Activated B cell treated with CpG ODN at 0.5 μM for 24 hours (primary cell): ENCODE measurements at regions not wholly inside any gene's neighbourhood (a gene's known extent, or its start where the extent isn't known, plus 50 kb on each side); places are given as distances from the start of the nearest gene placed in this dataset.

Experiments used
- ATAC-seq: fragments of 200-7000 bp; cut with Tn5 transposase; one replicate; pipeline ENCODE4 v1.10.0; 2021; ENCODE audit warnings: low read depth, mild to moderate bottlenecking, moderate library complexity
- CTCF ChIA-PET: fragments of 350-600 bp; sonication (Branson Sonifier 250); formaldehyde crosslinking; loops from one replicate; lab custom pipeline; 2021; ENCODE audit warnings: antibody characterized with exemption; lab: Charles Lee
- POLR2A ChIA-PET: fragments of 350-600 bp; sonication (Branson Sonifier 250); formaldehyde crosslinking; loops from one replicate; lab custom pipeline; 2021; ENCODE audit warnings: antibody characterized with exemption; lab: Charles Lee
- DNase-seq: peaks from one replicate; pipeline ENCODE4 v3.0.0; 2022
- H3K27ac Mint-ChIP-seq: one replicate; pipeline ENCODE4 v1.8.0; 2020; ENCODE audit warnings: mixed read lengths
- H3K27me3 Mint-ChIP-seq: one replicate; pipeline ENCODE4 v1.8.0; 2021; ENCODE audit warnings: mixed read lengths
- H3K36me3 Mint-ChIP-seq: one replicate; pipeline ENCODE4 v1.8.0; 2021; ENCODE audit warnings: low read depth, mixed read lengths
- H3K4me1 Mint-ChIP-seq: one replicate; pipeline ENCODE4 v1.8.0; 2021; ENCODE audit warnings: mixed read lengths
- H3K4me3 Mint-ChIP-seq: one replicate; pipeline ENCODE4 v1.8.0; 2020; ENCODE audit warnings: mild to moderate bottlenecking, mixed read lengths
- H3K9me3 Mint-ChIP-seq: one replicate; pipeline ENCODE4 v1.8.0; 2020; ENCODE audit warnings: mixed read lengths
- intact Hi-C: fragments of 100-400 bp; cut with micrococcal nuclease; formaldehyde crosslinking; loops from one replicate; pipeline ENCODE4 v1.15.1; 2024
- TF ChIP-seq, protein P1 (sequence below): fragments of 200-600 bp; IDR thresholded peaks from one replicate; pipeline ENCODE4 v1.8.0; 2022; ENCODE audit warnings: antibody characterized with exemption, mild to moderate bottlenecking

DNA sequence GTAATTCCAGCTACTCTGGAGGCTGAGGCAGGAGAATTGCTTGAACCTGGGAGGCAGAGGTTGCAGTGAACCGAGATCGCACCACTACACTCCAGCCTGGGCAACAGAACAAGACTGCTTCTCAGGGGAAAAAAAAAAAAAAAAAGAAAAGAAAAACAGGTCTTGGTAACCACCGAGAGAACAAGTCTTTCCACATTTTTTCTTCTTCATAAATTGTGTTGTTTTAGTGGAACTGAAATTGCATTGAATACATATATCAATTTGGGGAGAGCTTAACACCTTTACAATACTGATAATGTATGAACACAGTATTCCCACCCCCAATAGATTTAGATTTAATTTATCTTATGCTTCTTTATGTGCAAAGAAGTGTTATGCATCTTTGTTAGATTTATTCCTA is 70.0 kb upstream of the PLEKHG1 start:
- Mint-ChIP-seq H3K9me3 (no peaks in the 10 kb centered on the region), H3K27me3 (peaks cover 4% of the 10 kb centered on the region), H3K4me3 (no peak overlapping the region), H3K27ac (no peak overlapping the region), H3K4me1 (peaks cover 7% of the 10 kb centered on the region), H3K36me3 (no peaks in the 10 kb centered on the region)
- DNase-seq (no peak), ATAC-seq (no peak)
- ChIA-PET CTCF (no interaction called here), POLR2A (interaction anchor here (1.0 kb wide), 1 partner anchor 70 kb away, joined by 6 read pairs; no protein-coding TSS in a partner anchor)
- intact Hi-C loops, result no loop called here
- TF ChIP-seq, protein P1, sequence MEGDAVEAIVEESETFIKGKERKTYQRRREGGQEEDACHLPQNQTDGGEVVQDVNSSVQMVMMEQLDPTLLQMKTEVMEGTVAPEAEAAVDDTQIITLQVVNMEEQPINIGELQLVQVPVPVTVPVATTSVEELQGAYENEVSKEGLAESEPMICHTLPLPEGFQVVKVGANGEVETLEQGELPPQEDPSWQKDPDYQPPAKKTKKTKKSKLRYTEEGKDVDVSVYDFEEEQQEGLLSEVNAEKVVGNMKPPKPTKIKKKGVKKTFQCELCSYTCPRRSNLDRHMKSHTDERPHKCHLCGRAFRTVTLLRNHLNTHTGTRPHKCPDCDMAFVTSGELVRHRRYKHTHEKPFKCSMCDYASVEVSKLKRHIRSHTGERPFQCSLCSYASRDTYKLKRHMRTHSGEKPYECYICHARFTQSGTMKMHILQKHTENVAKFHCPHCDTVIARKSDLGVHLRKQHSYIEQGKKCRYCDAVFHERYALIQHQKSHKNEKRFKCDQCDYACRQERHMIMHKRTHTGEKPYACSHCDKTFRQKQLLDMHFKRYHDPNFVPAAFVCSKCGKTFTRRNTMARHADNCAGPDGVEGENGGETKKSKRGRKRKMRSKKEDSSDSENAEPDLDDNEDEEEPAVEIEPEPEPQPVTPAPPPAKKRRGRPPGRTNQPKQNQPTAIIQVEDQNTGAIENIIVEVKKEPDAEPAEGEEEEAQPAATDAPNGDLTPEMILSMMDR, result no peak

DNA sequence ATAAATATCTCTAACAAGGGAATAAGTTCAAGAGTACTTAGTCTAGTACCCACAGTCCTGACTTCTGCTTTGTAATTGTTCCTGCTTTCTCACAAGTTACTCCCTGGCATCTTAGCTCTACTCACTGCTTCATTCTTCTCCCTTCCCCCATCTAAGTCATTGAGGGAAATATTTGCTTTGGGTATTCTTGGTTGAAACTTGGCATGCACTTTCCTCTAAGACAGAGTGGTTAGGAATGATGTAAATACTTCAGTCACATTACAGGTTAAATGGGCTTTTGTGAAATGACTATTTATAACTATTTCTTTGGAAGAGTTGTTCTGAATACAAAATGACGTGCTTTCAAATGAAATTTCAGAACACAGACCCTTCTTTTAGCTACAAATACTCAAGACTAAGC is 67.7 kb upstream of the PLEKHG1 start:
- TF ChIP-seq, protein P1, result no peak
- Mint-ChIP-seq H3K4me1 (peaks cover 7% of the 10 kb centered on the region), H3K27me3 (peaks cover 3% of the 10 kb centered on the region), H3K4me3 (no peak overlapping the region), H3K27ac (no peak overlapping the region), H3K36me3 (no peaks in the 10 kb centered on the region), H3K9me3 (no peaks in the 10 kb centered on the region)
- intact Hi-C loops, result no loop called here
- ATAC-seq (no peak), DNase-seq (no peak)
- ChIA-PET POLR2A (no interaction called here), CTCF (no interaction called here)

DNA sequence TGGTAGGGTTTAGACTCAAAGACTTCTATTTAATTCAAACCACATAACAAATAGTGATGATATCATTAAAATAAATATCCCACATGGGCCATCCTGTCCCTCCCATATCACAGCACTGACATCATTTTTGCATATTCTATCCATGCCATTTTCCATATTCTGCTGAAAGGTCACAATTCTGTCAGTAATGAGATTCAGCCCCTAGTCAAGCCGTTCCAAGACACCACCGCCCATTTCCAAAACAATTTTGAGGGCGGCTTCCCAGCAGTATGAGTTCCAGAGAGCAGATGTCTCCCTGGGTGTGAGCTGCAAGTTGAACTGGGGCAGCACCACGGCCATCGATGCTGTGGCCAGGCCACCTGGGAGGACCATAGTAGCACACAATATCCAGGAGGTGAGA is 65.1 kb upstream of the PLEKHG1 start:
- ChIA-PET POLR2A (no interaction called here), CTCF (no interaction called here)
- Mint-ChIP-seq H3K27ac (no peak overlapping the region), H3K9me3 (no peaks in the 10 kb centered on the region), H3K27me3 (peaks cover 5% of the 10 kb centered on the region), H3K36me3 (no peaks in the 10 kb centered on the region), H3K4me3 (no peak overlapping the region), H3K4me1 (no peaks in the 10 kb centered on the region)
- DNase-seq (no peak), ATAC-seq (no peak)
- TF ChIP-seq, protein P1, result no peak
- intact Hi-C loops, result no loop called here

DNA sequence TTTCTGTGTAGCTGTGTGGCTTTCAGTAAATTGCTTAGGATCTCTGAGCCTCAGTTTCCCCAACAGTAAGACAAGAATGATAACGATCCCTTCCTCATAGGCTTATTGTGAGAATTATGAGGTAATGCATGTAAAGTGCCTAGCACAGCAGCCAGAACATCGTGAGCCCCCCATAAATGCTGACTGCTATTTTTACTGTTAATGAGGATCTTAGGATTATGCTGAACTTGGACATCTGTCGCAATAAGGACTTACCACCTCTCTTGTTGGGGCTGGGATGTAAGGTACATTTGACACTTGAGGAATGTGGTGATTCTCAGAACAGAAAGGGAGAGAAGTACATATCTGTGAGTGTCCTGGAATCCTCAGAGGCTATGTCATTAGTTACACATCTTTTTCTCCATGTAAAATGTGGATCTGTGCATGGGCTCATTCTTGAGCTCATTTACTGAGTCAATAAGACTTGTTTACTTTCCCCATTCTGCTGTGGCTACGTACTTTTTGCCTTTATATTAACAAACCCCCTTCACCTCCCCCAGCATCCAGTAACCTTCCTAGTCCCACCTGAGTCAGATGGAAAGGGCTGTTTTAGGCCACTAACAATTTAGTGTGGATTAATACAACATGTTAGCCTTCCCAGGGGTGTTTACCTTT is 64.4 kb upstream of the PLEKHG1 start:
- H3K36me3 Mint-ChIP-seq, result no peaks in the 10 kb centered on the region
- POLR2A ChIA-PET, result interaction anchor here (0.6 kb wide), 1 partner anchor 282 kb away, joined by 5 read pairs; no protein-coding TSS in a partner anchor
- TF ChIP-seq, protein P1, result no peak
- no peak for ATAC-seq
- intact Hi-C loops, result no loop called here
- H3K27me3 Mint-ChIP-seq, result peaks cover 9% of the 10 kb centered on the region
- H3K4me3 Mint-ChIP-seq, result no peak overlapping the region
- H3K4me1 Mint-ChIP-seq, result no peaks in the 10 kb centered on the region
- no peak for DNase-seq
- CTCF ChIA-PET, result no interaction called here
- H3K9me3 Mint-ChIP-seq, result no peaks in the 10 kb centered on the region
- H3K27ac Mint-ChIP-seq, result no peak overlapping the region

DNA sequence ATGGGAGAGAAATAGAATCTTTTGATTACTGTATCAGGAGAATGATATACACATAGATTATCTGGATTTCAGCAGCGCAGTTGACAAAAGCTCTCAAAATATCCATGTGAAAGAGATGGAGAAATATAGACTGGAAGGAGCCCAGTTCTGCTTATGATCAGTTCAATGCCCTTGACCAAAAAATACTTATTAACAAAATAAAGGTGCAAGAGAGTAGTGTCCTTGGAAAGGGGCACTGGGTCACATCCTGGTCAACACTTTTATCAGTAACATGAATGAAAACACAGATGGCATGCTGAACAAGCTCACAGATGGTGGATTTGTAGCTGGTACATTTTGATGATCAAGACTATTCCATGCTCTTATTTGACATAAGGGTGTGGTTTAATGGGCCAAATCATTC is 63.9 kb upstream of the PLEKHG1 start:
- intact Hi-C loops, result no loop called here
- ChIA-PET POLR2A (no interaction called here), CTCF (no interaction called here)
- no peak overlapping the region for H3K4me3 Mint-ChIP-seq
- H3K9me3 Mint-ChIP-seq, result no peaks in the 10 kb centered on the region
- no peak for ATAC-seq
- H3K4me1 Mint-ChIP-seq, result no peaks in the 10 kb centered on the region
- no peaks in the 10 kb centered on the region for H3K36me3 Mint-ChIP-seq
- peaks cover 9% of the 10 kb centered on the region for H3K27me3 Mint-ChIP-seq
- DNase-seq, result no peak
- TF ChIP-seq, protein P1, result no peak
- H3K27ac Mint-ChIP-seq, result no peak overlapping the region
